Epithelial cell of proximal tubule (primary cell): ENCODE measurements at regions not wholly inside any gene's neighbourhood (a gene's known extent, or its start where the extent isn't known, plus 50 kb on each side); places are given as distances from the start of the nearest gene placed in this dataset.

ENCODE experiments used
- DNase-seq: peaks from one replicate; pipeline ENCODE4 v3.0.0-alpha.2; 2011; ENCODE audit warnings: low read depth
- H3K4me3 ChIP-seq: 2 replicates; pipeline ENCODE4 v1.5.1; 2011; ENCODE audit warnings: low read depth, mild to moderate bottlenecking, low read length
- CTCF ChIP-seq: conservative IDR thresholded peaks from 2 replicates; pipeline ENCODE4 v1.5.1; 2012; ENCODE audit warnings: low read depth, mild to moderate bottlenecking, low read length

- no peak overlapping the region for H3K4me3 ChIP-seq
- DNase-seq = no peak
- TF ChIP-seq CTCF = no peak
These were observed 295.7 kb downstream of the PPARGC1A start for GRCh38 chr4:23594125-23594524.

GRCh38 chr4:23590431-23590830 lies 299.4 kb downstream of the PPARGC1A start:
- no peak overlapping the region for H3K4me3 ChIP-seq
- no peak for TF ChIP-seq CTCF
- DNase-seq = no peak

- TF ChIP-seq CTCF = no peak
These were observed 305.8 kb downstream of the PPARGC1A start for GRCh38 chr4:23584024-23584423.

GRCh38 chr4:23582671-23583070 lies 307.2 kb downstream of the PPARGC1A start:
- TF ChIP-seq CTCF = no peak
- no peak for DNase-seq
- H3K4me3 ChIP-seq = no peak overlapping the region

More at GRCh38 chr4:23584024-23584423, 305.8 kb downstream of the PPARGC1A start:
- H3K4me3 ChIP-seq = no peak overlapping the region
- no peak for DNase-seq

- H3K4me3 ChIP-seq = no peak overlapping the region
- no peak for DNase-seq
- no peak for TF ChIP-seq CTCF
These were observed 310.7 kb downstream of the PPARGC1A start for GRCh38 chr4:23579166-23579565.

- no peak for DNase-seq
- no peak for TF ChIP-seq CTCF
- H3K4me3 ChIP-seq = no peak overlapping the region
These were observed 312.4 kb downstream of the PPARGC1A start for GRCh38 chr4:23577398-23577797.

GRCh38 chr4:23572382-23572781 lies 317.5 kb downstream of the PPARGC1A start:
- no peak overlapping the region for H3K4me3 ChIP-seq
- no peak for DNase-seq
- TF ChIP-seq CTCF = no peak
